GM15510 (cell line): ENCODE measurements at regions not wholly inside any gene's neighbourhood (a gene's known extent, or its start where the extent isn't known, plus 50 kb on each side); places are given as distances from the start of the nearest gene placed in this dataset.

Experiments used
- POLR2A ChIP-seq: IDR thresholded peaks from 3 replicates; pipeline ENCODE4 v1.6.1; 2011; ENCODE audit warnings: borderline replicate concordance; ENCODE audit not compliant: insufficient read length; ENCODE audit errors: extremely low read depth

DNA sequence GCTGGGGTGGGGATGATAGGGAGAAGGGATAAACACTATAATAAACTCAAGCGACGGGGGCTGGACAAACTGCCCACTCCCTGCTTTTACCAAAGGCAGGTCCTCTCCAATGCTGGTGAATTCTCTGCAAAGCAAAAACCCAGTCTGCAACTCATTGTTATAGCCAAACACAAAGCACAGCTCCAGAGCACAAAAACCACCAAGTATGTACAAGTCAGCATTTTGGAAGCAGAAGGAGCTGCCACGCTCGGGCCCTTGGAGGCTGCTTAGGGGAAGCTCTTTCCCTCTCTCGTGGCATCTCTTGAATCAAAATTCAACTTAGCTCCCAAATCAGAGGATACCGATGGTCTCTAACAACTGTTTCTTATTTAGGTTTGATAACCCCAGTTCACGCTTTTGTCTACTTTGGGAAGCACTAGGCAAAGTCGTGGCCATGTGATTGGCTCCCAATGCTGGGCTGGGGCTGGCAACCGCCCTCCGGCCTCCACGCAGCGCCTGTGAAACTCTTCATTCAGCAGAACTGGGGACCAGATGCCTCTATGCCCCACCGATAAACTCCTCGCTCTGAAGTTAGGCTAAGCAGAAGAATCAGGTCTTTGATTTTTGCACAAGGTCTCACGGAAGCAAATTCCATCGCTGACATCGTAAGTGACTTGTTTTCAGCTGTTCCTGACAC is 158.5 kb upstream of the FOXN3 start:
- TF ChIP-seq POLR2A = no peak

DNA sequence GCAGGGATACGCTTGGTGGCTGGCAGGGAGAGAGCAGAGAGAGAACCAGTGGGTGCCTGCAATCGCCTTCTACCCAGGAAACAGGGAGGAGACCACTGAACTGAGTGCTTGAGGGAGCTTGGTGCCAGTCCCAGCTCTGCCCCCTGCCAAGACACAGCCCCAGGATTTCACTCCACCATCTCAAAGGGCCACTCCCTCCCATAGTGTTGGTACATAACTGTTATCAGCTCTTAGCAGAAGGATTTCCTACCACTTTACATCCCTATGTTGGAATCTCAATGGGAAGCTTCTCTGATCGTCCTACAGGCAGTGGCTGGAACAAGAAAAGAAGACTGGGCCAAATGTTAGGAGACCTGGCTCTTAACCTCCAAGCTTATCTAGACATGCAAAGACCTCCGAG is 157.4 kb upstream of the FOXN3 start:
- no peak for TF ChIP-seq POLR2A

DNA sequence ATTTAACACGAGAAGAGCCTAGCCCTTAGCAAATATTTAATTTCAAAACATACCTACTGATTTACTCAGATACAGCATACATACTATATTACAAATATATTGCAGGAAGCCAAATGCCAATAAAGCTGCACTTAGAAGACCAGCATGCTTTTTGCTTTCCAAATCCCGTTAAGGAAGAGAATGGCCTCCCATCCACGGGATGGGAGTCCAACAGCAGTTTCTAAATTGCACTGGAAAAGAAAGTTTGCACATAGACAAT is 156.3 kb upstream of the FOXN3 start:
- TF ChIP-seq POLR2A = no peak

DNA sequence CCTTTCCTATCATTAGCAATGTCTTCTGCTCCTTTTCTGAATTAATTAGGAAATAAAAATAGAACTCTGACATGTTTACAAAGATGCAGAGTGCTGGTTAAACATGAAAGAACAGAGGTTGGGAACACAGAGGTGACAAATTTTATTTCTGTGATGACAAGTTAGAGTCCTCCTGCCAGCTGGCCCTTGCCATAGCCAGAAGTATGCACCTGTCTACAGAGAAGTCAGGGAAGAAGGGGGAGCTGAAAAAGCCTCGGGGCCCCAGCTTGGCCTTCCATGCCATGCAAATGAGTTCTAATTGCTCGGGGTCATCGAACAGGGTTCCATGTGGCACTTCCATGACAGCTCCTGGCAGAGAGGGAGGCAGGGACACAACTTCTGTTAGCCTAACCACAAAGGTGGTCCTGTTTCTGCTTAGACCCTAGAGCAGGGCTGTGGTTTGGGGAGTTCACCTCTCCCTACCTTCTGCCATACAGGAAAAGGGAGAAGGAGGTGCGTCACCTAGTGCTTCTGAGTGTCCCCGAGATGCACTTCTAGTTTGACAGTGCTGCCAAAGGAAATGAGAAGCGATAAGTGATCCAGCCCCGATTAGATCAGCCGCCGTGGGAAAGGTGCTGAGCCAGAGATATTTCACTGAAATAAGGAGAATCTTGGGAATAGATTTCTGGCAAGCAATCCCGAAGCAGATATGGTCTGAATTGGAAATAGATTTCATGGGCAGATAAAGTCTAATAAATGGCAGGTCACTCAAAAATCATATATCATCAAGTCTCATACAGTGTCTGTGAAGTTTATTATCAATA is 155.8 kb upstream of the FOXN3 start:
- TF ChIP-seq POLR2A = no peak

DNA sequence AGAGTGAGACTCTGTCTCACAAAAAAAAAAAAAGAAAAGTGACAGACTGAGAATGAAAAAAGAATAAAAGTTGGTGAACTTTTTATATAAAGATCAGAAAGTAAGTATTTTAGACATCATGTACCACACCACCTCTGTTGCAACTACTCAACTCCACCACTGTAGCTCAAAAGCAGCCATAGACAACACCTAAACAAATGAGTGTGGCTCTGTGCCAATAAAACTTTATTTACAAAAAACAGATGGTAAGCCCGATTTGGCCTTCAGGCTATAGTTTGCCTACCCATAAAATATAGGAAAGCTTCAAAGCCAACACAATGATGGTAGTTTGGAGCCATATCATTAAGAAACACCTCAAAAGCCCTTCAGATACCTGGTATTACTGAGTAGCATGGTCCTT is 154.5 kb upstream of the FOXN3 start:
- TF ChIP-seq POLR2A = no peak

DNA sequence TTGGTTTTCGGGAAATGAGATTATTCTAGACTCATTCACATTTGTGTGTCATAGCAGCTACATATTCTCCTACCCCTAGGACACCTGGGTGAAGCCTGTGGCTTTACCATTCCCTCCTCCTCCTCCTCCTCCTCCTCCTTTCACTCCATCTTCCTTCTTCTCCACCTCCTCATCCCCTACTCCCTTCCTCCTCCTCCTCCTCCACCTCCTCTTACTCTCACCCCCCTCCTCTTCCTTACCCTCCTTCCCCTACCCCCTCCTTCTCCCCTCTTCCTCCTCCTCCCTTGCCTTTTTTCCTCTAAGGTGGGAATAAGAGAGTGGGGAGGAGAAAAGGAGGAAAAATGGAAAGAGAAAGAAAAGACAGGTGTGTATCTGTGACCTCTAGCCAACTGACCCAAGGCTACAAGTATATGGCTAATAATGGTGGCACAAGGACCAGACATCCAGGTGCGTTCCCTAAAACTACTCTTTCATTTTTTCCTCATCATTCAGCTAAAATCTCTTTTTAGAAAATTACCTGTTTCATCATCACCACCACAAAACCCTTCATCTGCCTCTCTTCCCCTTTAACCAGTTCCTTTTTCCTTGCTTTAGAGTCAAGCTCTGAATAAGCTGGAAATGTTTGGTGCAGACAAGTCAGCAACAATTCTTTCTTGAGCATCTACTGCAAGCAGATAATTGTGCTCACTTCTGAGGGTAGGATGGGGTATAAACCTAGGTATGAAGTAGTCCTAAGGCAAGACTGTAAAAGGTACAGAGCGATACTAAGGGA is 149.8 kb upstream of the FOXN3 start:
- no peak for TF ChIP-seq POLR2A

DNA sequence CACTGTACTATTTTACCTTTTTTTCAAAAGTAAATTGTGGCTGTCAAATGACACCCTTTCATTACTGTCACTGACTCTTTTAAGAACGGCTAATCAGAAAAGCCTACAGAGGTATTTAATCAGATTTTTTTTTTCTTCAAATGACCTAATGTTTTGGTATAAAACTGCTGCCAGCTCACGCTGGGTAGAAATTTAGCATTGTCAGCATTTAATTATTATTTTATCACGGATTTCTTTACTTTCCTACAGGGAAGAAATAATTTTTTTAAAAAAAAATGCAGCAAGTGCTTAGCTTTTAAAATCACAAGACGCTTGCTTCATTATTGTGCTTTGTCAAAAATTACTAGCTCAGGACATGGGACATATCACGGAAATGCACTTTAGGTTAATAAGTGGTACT is 149.1 kb upstream of the FOXN3 start:
- no peak for TF ChIP-seq POLR2A

DNA sequence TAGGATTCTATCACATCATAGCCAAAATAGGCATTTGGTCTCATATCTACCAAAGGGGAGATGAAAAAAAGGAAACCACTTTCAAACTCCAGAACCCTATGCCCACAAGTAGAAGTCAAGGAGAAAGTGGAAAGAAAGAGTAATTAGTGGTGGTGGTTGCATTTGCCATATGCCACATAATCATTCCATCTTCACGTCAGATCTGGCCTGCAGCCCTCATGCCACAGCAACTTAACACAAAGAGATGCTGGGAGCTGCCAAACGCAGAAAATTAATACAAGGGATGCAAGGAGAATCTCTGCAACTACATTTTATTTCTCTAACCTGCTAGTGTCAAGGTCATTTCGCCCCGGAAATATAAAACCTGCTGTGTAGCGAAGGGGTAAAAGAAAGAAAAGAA is 148.6 kb upstream of the FOXN3 start:
- no peak for TF ChIP-seq POLR2A

DNA sequence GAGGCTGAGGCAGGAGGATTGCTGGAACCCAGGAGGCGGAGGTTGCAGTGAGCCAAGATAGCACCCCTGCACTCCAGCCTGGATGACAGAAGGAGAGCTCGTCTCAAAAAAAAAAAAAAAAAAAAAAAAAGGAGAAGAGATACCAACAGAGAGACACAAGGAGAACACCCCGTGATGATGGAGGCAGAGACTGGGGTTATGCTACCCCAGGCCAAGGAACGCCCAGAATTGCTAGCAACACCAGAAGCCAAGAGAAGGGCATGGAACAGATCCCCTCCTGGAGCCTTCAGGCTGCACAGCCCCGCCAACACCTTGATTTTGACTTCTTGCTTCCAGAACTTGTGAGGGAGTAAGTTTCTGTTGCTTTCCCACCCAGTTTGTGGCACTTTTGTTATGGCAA is 148.0 kb upstream of the FOXN3 start:
- no peak for TF ChIP-seq POLR2A

DNA sequence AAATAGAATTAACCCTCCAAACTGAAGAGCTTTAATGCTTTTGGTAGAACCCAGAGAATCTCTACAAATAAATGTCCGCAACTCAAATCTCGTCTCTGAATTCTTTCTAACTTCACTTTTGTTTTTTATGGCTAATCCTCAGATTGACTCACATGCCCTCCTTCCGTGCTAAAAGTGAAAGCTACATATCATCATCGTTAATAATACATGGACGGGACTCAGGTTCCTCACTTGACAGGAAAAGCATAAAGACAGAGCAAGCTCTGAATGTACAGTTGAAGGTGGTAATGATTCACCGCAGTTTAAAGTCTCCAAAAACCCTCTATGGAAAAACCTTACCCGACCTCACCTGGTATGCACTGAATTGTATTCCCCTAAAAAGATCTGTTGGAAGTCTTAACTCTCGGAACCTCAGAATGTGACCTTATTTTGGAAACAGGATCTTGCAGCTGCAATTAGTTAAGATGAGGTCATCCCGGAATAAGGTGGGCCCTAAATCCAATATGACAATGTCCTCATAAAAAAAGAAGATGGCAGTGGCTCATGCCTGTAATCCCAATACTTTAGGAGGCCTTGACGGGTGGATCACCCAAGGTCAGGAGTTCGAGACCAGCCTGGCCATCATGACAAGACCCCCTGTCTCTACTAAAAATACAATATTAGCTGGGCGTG is 147.4 kb upstream of the FOXN3 start:
- TF ChIP-seq POLR2A = no peak

DNA sequence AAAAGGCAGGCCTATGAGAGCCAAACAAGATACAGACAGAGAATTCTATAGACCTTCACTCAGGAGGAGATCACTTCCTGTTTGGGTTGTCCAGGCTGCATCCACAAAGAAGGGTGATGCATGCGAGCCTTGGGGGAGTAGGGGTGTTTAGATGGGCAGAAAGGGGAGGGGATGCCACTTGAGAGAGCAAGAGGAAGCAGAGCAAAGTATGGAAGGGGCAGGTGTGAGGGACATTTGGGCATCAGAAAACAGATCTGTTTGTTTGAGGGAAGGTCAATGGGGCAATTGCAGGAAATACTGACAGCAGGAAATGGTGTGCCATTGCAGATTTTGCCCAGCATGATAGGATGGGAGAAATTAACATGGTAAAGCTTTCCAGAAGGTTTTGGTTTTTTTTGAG is 146.4 kb upstream of the FOXN3 start:
- no peak for TF ChIP-seq POLR2A

DNA sequence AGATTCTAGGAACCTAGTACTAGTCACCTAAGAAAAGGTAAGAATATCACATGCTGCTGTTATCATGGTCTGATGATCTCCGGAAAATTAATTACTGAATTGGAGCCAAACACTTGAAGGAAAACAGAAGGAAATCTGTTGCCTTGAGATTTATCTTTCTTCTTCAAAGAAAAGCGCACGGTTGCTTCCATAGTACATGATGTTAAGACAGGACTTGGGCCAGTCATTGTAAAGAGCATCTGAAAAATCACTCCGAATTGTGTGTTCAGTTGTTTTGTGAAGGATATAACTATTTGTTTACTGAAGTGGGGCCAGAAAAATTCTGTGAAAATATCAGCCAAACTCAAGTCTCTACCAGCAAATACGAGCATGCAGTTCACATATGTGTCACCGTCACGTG is 134.9 kb upstream of the FOXN3 start:
- TF ChIP-seq POLR2A = no peak

DNA sequence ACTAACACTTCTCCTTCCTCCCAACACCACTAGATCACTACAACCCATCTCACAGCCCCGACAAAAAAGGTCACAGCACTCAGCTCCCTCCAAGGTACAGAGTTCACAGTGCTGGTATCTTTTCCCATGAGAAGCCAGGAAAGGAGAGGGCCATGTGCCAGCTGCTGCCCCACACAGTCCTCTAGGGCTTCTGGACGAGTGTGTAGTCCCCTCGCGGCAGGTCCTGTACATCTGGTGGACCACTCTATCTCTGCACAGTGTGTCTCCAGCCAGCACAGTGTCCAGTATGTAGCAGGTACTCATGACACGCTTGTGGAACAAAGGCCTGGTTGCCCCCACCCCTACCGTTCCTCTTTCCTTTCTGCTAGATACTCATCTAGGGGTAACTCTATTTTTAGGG is 134.4 kb upstream of the FOXN3 start:
- TF ChIP-seq POLR2A = no peak

DNA sequence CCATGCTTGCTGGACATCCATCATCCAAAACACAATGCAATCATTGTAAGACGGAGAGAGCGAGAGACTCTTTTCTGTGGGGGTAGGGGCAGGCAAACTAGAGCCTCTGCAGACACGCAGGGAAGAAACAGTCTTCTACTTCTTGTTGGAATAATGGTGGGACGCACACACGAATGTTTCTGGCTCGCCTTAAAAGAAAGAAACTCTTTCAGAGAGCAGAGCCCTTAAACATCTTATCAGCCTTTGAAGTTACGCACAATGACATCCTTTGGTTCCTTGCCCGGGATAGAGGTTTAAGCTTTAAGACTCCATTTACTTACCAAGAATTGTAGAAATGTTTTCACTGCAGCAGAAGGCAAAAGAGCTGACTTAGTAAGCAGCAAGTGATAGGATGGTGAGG is 133.8 kb upstream of the FOXN3 start:
- no peak for TF ChIP-seq POLR2A

DNA sequence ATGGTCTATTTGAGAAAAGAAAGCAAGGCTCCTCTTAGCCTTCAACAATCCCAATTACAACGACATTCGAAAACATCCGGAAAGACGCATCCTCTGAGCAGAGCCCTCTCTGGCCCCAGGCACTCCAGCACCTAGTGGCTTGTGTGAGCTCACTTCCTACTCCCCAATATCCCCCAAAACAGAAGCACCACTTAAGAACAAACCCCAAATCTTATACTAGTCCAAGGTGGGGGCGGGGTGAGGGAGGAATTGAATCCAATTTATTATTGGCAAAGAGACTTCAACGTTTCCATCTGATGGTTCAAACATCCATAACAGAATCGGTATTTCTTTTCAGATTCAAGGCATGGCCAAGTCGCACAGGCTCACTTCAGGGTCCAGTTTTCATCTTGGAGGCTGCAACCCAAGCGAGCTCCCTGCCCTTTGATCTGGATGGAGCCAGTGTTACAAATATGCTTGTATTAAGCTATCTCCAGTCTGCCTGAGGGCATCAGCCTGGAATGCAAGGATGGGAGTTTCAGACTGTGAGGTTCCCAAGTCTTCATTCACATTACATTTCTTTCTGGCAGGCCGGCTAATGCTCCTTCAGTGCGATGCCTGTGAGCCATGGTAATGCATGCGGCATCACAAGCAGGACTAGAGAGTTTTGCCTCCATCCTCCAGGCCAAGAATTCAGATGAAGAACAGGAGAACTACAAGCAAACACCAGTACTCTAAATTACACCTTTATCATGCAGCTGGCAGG is 132.5 kb upstream of the FOXN3 start:
- TF ChIP-seq POLR2A = no peak

DNA sequence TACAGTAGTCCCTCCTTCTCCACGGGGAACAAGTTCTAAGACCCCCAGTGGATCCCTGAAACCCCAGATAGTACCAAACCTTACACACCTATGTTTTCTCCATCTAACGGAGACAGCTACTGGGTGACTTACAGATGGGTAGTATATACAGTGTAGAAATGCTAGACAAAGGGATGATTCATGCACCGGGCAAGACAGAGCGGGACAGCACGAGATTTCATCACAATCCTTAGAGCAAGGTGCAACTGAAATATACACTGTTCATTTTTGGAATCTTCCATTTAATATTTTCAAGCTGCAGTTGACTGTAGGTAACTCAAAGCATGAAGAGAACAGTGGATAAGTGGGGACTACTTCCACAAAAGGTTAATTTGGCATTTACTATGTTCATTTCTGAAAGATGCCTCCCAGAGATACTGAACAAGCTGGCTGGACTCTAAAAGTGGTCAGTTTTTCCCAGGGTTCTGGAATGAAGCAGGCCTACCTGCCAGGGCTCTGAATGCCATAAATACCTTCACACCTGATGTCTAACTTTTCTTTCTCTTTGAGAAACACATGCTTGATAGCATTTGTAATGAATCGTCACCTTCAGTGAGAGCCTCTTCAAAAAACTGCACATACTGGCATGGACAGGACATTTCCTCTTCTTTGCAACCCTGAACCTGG is 127.7 kb upstream of the FOXN3 start:
- no peak for TF ChIP-seq POLR2A
